Endodermal cell (in vitro differentiated cells): ENCODE measurements at regions not wholly inside any gene's neighbourhood (a gene's known extent, or its start where the extent isn't known, plus 50 kb on each side); places are given as distances from the start of the nearest gene placed in this dataset.

Source experiments
- DNase-seq: peaks from one replicate; pipeline ENCODE4 v3.0.0-alpha.2; 2017
- H3K27ac ChIP-seq: 2 replicates; pipeline ENCODE4 v1.5.1; 2013; ENCODE audit warnings: mild to moderate bottlenecking, low read depth, low read length, moderate library complexity
- H3K27me3 ChIP-seq: 2 replicates; pipeline ENCODE4 v1.6.1; 2013; ENCODE audit warnings: mild to moderate bottlenecking, low read length, moderate library complexity; ENCODE audit not compliant: insufficient read depth, control insufficient read depth, poor library complexity, severe bottlenecking
- H3K36me3 ChIP-seq: 2 replicates; pipeline ENCODE4 v1.7.0; 2013; ENCODE audit warnings: mild to moderate bottlenecking, low read length, moderate library complexity; ENCODE audit not compliant: control insufficient read depth, insufficient read depth
- H3K4me1 ChIP-seq: one replicate; pipeline ENCODE4 v1.7.0; 2013; ENCODE audit warnings: low read length; ENCODE audit not compliant: control insufficient read depth, insufficient read depth
- H3K4me3 ChIP-seq: 2 replicates; pipeline ENCODE4 v1.5.1; 2013; ENCODE audit warnings: mild to moderate bottlenecking, low read length, moderate library complexity
- H3K9ac ChIP-seq: 2 replicates; pipeline ENCODE4 v1.6.1; 2013; ENCODE audit warnings: mild to moderate bottlenecking, low read length, moderate library complexity; ENCODE audit not compliant: poor library complexity, severe bottlenecking; ENCODE audit errors: extremely low read depth
- H3K9me3 ChIP-seq: 2 replicates; pipeline ENCODE4 v1.6.1; 2013; ENCODE audit warnings: mild to moderate bottlenecking, low read length, moderate library complexity; ENCODE audit not compliant: control insufficient read depth
- H3K27ac Mint-ChIP-seq: 2 replicates; pipeline ENCODE4 v1.8.0; 2020; ENCODE audit warnings: mixed read lengths
- H3K27me3 Mint-ChIP-seq: 2 replicates; pipeline ENCODE4 v1.8.0; 2021; ENCODE audit warnings: mild to moderate bottlenecking, mixed read lengths; ENCODE audit not compliant: insufficient read depth
- H3K36me3 Mint-ChIP-seq: 2 replicates; pipeline ENCODE4 v1.8.0; 2020; ENCODE audit warnings: low read depth, mixed read lengths
- H3K4me1 Mint-ChIP-seq: 2 replicates; pipeline ENCODE4 v1.8.0; 2020; ENCODE audit warnings: mixed read lengths
- H3K4me3 Mint-ChIP-seq: 2 replicates; pipeline ENCODE4 v1.8.0; 2020; ENCODE audit warnings: mild to moderate bottlenecking, moderate library complexity, mixed read lengths
- H3K9me3 Mint-ChIP-seq: 2 replicates; pipeline ENCODE4 v1.8.0; 2020; ENCODE audit warnings: mild to moderate bottlenecking, mixed read lengths
- CTCF ChIP-seq: fragments of 200-600 bp; sonication (generic); conservative IDR thresholded peaks from 2 replicates; pipeline ENCODE4 v1.5.0; 2021; ENCODE audit warnings: antibody characterized with exemption, mild to moderate bottlenecking
- WGBS, 2 experiments: methylation state at CpG; one replicate each; pipeline versions ENCODE4 v1.1.5 to v1.1.7; 2013; ENCODE audit warnings: missing lambda C conversion rate in 2 of 2, mixed read lengths in 1 of 2; ENCODE audit not compliant: insufficient coverage in 1 of 2, insufficient read length in 1 of 2; 5-methylcytosine and 5-hydroxymethylcytosine counted together

- H3K4me3 Mint-ChIP-seq = no peak overlapping the region
- Histone ChIP-seq H3K4me3 (no peak overlapping the region), H3K4me1 (no peaks in the 10 kb centered on the region), H3K27me3 (no peaks in the 10 kb centered on the region), H3K9ac (no peak overlapping the region), H3K27ac (no peak overlapping the region), H3K9me3 (no peaks in the 10 kb centered on the region), H3K36me3 (no peaks in the 10 kb centered on the region)
- H3K36me3 Mint-ChIP-seq = no peaks in the 10 kb centered on the region
- H3K27me3 Mint-ChIP-seq = no peaks in the 10 kb centered on the region
- no peak overlapping the region for H3K27ac Mint-ChIP-seq
- peak; percentile 53 for TF ChIP-seq CTCF
- DNase-seq = peak; percentile 69
- WGBS, 2 experiments = 72% methylated on average over 3 of the region's 3 CpGs; no CpG with 5 or more reads in 1 of the 2 experiments
- H3K4me1 Mint-ChIP-seq = peaks cover 13% of the 10 kb centered on the region
- H3K9me3 Mint-ChIP-seq = no peaks in the 10 kb centered on the region
Observed at GRCh38 chr6:93047033-93047432, 372.3 kb downstream of the EPHA7 start.

- Histone ChIP-seq H3K27ac (no peak overlapping the region), H3K9me3 (no peaks in the 10 kb centered on the region), H3K4me3 (no peak overlapping the region), H3K36me3 (no peaks in the 10 kb centered on the region), H3K9ac (no peak overlapping the region), H3K4me1 (no peaks in the 10 kb centered on the region), H3K27me3 (no peaks in the 10 kb centered on the region)
- no peak for DNase-seq
- Mint-ChIP-seq H3K4me1 (peaks cover 13% of the 10 kb centered on the region), H3K9me3 (peaks cover under 1% of the 10 kb centered on the region), H3K27ac (no peak overlapping the region), H3K4me3 (no peak overlapping the region), H3K36me3 (no peaks in the 10 kb centered on the region), H3K27me3 (no peaks in the 10 kb centered on the region)
- WGBS, 2 experiments = 31% methylated on average over 1 of the region's 1 CpG; no CpG with 5 or more reads in 1 of the 2 experiments
- no peak for TF ChIP-seq CTCF
Observed at GRCh38 chr6:93045156-93045555, 374.2 kb downstream of the EPHA7 start.

- H3K4me1 ChIP-seq = no peaks in the 10 kb centered on the region
- no peak overlapping the region for H3K4me3 Mint-ChIP-seq
- H3K9me3 ChIP-seq = peaks cover 25% of the 10 kb centered on the region
- WGBS, 2 experiments = 85 to 100% methylated on average over 2 to 4 of the region's 4 CpGs
- no peak overlapping the region for H3K27ac ChIP-seq
- no peaks in the 10 kb centered on the region for H3K36me3 ChIP-seq
- H3K9ac ChIP-seq = no peak overlapping the region
- peaks cover 6% of the 10 kb centered on the region for H3K36me3 Mint-ChIP-seq
- peaks cover 10% of the 10 kb centered on the region for H3K4me1 Mint-ChIP-seq
- no peaks in the 10 kb centered on the region for H3K27me3 ChIP-seq
- H3K4me3 ChIP-seq = no peak overlapping the region
- no peak overlapping the region for H3K27ac Mint-ChIP-seq
- TF ChIP-seq CTCF = no peak
- no peak for DNase-seq
- H3K27me3 Mint-ChIP-seq = peaks cover 17% of the 10 kb centered on the region
- peaks cover 34% of the 10 kb centered on the region for H3K9me3 Mint-ChIP-seq
Observed at GRCh38 chr6:93040375-93040774, 379.0 kb downstream of the EPHA7 start.
